Neural crest cell (in vitro differentiated cells): ENCODE measurements at regions not wholly inside any gene's neighbourhood (a gene's known extent, or its start where the extent isn't known, plus 50 kb on each side); places are given as distances from the start of the nearest gene placed in this dataset.

Source experiments
- DNase-seq: peaks from one replicate; pipeline ENCODE4 v3.0.0; 2021; ENCODE audit warnings: low read depth, mixed read lengths, low spot score
- H3K27ac Mint-ChIP-seq: one replicate; pipeline ENCODE4 v1.8.0; 2021; ENCODE audit warnings: mild to moderate bottlenecking, mixed read lengths; ENCODE audit not compliant: unreplicated experiment
- H3K27me3 Mint-ChIP-seq: 2 replicates; pipeline ENCODE4 v1.8.0; 2021; ENCODE audit warnings: low read depth, mild to moderate bottlenecking, mixed read lengths
- H3K36me3 Mint-ChIP-seq: 2 replicates; pipeline ENCODE4 v1.8.0; 2021; ENCODE audit warnings: low read depth, mild to moderate bottlenecking, mixed read lengths
- H3K4me1 Mint-ChIP-seq: 2 replicates; pipeline ENCODE4 v1.8.0; 2021; ENCODE audit warnings: mixed read lengths
- H3K4me3 Mint-ChIP-seq: one replicate; pipeline ENCODE4 v1.8.0; 2021; ENCODE audit warnings: mild to moderate bottlenecking, mixed read lengths
- H3K9me3 Mint-ChIP-seq: 2 replicates; pipeline ENCODE4 v1.8.0; 2021; ENCODE audit warnings: mixed read lengths
- CTCF ChIP-seq: fragments of 200-600 bp; sonication (generic); conservative IDR thresholded peaks from 2 replicates; pipeline ENCODE4 v1.5.0; 2021; ENCODE audit warnings: antibody characterized with exemption, mild to moderate bottlenecking

- Mint-ChIP-seq H3K4me1 (peaks cover 7% of the 10 kb centered on the region), H3K27ac (no peak overlapping the region)
Observed at GRCh38 chr11:122334546-122335339, 218.7 kb upstream of the BLID start.

GRCh38 chr11:122333467-122333866 lies 217.5 kb upstream of the BLID start:
- Mint-ChIP-seq H3K9me3 (no peaks in the 10 kb centered on the region), H3K4me3 (no peak overlapping the region), H3K27ac (no peak overlapping the region), H3K4me1 (peaks cover 7% of the 10 kb centered on the region), H3K36me3 (no peaks in the 10 kb centered on the region), H3K27me3 (no peaks in the 10 kb centered on the region)
- TF ChIP-seq CTCF, result no peak
- no peak for DNase-seq

More at GRCh38 chr11:122334546-122335339, 218.7 kb upstream of the BLID start:
- no peak overlapping the region for H3K4me3 Mint-ChIP-seq
- no peaks in the 10 kb centered on the region for H3K27me3 Mint-ChIP-seq
- no peak for DNase-seq
- H3K9me3 Mint-ChIP-seq, result peaks cover under 1% of the 10 kb centered on the region
- no peak for TF ChIP-seq CTCF
- H3K36me3 Mint-ChIP-seq, result no peaks in the 10 kb centered on the region

GRCh38 chr11:122331079-122331478 lies 215.1 kb upstream of the BLID start:
- no peaks in the 10 kb centered on the region for H3K27me3 Mint-ChIP-seq
- no peak for TF ChIP-seq CTCF

GRCh38 chr11:122330279-122330965 lies 214.4 kb upstream of the BLID start:
- no peaks in the 10 kb centered on the region for H3K9me3 Mint-ChIP-seq
- TF ChIP-seq CTCF, result no peak
- no peak for DNase-seq
- H3K36me3 Mint-ChIP-seq, result no peaks in the 10 kb centered on the region
- peaks cover 7% of the 10 kb centered on the region for H3K4me1 Mint-ChIP-seq
- H3K27me3 Mint-ChIP-seq, result no peaks in the 10 kb centered on the region
- H3K4me3 Mint-ChIP-seq, result no peak overlapping the region
- H3K27ac Mint-ChIP-seq, result no peak overlapping the region

More at GRCh38 chr11:122331079-122331478, 215.1 kb upstream of the BLID start:
- no peak overlapping the region for H3K27ac Mint-ChIP-seq
- no peak for DNase-seq
- H3K36me3 Mint-ChIP-seq, result no peaks in the 10 kb centered on the region
- H3K4me1 Mint-ChIP-seq, result peaks cover 7% of the 10 kb centered on the region
- no peak overlapping the region for H3K4me3 Mint-ChIP-seq
- no peaks in the 10 kb centered on the region for H3K9me3 Mint-ChIP-seq

- H3K27ac Mint-ChIP-seq, result no peak overlapping the region
- DNase-seq, result no peak
- H3K4me1 Mint-ChIP-seq, result peaks cover 2% of the 10 kb centered on the region
- TF ChIP-seq CTCF, result no peak
- H3K4me3 Mint-ChIP-seq, result no peak overlapping the region
- H3K27me3 Mint-ChIP-seq, result no peaks in the 10 kb centered on the region
- H3K36me3 Mint-ChIP-seq, result no peaks in the 10 kb centered on the region
- H3K9me3 Mint-ChIP-seq, result no peaks in the 10 kb centered on the region
Observed at GRCh38 chr11:122327528-122327927, 211.5 kb upstream of the BLID start.
